ENCODE measurements at regions not wholly inside any gene's neighbourhood (a gene's known extent, or its start where the extent isn't known, plus 50 kb on each side); places are given as distances from the start of the nearest gene placed in this dataset.
A peak's percentile ranks its signal among the peaks of the same experiment; 100 is the strongest.

DNA sequence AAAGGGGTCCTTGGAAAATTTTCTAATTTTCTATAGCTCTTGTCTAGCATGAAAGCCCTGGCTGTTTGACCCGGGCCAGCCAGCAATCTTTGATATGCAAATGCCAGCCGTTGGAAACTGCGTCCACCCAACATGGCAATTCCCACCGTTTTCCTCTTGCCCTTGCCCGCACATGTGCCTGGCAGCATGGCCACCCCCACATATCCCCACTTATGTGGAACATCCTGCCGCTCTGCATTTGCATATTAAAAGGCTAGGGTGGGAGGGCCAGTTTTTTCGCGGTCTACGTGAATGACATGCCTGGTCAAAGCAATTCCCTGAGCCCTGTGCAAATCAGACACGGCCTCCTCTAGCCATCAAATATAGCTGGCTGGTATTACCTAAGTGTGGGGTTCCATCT, 110.3 kb upstream of the TDRD3 start (continued):
- TF ChIP-seq, protein P1, sequence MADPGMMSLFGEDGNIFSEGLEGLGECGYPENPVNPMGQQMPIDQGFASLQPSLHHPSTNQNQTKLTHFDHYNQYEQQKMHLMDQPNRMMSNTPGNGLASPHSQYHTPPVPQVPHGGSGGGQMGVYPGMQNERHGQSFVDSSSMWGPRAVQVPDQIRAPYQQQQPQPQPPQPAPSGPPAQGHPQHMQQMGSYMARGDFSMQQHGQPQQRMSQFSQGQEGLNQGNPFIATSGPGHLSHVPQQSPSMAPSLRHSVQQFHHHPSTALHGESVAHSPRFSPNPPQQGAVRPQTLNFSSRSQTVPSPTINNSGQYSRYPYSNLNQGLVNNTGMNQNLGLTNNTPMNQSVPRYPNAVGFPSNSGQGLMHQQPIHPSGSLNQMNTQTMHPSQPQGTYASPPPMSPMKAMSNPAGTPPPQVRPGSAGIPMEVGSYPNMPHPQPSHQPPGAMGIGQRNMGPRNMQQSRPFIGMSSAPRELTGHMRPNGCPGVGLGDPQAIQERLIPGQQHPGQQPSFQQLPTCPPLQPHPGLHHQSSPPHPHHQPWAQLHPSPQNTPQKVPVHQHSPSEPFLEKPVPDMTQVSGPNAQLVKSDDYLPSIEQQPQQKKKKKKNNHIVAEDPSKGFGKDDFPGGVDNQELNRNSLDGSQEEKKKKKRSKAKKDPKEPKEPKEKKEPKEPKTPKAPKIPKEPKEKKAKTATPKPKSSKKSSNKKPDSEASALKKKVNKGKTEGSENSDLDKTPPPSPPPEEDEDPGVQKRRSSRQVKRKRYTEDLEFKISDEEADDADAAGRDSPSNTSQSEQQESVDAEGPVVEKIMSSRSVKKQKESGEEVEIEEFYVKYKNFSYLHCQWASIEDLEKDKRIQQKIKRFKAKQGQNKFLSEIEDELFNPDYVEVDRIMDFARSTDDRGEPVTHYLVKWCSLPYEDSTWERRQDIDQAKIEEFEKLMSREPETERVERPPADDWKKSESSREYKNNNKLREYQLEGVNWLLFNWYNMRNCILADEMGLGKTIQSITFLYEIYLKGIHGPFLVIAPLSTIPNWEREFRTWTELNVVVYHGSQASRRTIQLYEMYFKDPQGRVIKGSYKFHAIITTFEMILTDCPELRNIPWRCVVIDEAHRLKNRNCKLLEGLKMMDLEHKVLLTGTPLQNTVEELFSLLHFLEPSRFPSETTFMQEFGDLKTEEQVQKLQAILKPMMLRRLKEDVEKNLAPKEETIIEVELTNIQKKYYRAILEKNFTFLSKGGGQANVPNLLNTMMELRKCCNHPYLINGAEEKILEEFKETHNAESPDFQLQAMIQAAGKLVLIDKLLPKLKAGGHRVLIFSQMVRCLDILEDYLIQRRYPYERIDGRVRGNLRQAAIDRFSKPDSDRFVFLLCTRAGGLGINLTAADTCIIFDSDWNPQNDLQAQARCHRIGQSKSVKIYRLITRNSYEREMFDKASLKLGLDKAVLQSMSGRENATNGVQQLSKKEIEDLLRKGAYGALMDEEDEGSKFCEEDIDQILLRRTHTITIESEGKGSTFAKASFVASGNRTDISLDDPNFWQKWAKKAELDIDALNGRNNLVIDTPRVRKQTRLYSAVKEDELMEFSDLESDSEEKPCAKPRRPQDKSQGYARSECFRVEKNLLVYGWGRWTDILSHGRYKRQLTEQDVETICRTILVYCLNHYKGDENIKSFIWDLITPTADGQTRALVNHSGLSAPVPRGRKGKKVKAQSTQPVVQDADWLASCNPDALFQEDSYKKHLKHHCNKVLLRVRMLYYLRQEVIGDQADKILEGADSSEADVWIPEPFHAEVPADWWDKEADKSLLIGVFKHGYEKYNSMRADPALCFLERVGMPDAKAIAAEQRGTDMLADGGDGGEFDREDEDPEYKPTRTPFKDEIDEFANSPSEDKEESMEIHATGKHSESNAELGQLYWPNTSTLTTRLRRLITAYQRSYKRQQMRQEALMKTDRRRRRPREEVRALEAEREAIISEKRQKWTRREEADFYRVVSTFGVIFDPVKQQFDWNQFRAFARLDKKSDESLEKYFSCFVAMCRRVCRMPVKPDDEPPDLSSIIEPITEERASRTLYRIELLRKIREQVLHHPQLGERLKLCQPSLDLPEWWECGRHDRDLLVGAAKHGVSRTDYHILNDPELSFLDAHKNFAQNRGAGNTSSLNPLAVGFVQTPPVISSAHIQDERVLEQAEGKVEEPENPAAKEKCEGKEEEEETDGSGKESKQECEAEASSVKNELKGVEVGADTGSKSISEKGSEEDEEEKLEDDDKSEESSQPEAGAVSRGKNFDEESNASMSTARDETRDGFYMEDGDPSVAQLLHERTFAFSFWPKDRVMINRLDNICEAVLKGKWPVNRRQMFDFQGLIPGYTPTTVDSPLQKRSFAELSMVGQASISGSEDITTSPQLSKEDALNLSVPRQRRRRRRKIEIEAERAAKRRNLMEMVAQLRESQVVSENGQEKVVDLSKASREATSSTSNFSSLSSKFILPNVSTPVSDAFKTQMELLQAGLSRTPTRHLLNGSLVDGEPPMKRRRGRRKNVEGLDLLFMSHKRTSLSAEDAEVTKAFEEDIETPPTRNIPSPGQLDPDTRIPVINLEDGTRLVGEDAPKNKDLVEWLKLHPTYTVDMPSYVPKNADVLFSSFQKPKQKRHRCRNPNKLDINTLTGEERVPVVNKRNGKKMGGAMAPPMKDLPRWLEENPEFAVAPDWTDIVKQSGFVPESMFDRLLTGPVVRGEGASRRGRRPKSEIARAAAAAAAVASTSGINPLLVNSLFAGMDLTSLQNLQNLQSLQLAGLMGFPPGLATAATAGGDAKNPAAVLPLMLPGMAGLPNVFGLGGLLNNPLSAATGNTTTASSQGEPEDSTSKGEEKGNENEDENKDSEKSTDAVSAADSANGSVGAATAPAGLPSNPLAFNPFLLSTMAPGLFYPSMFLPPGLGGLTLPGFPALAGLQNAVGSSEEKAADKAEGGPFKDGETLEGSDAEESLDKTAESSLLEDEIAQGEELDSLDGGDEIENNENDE (IDR thresholded peaks at IDR 0.05; ENCODE audit: insufficient replicate concordance, low read length), result no peak
- TF ChIP-seq, protein P2, sequence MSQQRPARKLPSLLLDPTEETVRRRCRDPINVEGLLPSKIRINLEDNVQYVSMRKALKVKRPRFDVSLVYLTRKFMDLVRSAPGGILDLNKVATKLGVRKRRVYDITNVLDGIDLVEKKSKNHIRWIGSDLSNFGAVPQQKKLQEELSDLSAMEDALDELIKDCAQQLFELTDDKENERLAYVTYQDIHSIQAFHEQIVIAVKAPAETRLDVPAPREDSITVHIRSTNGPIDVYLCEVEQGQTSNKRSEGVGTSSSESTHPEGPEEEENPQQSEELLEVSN (IDR thresholded peaks at IDR 0.05), result peak; percentile 84
- TF ChIP-seq NRF1 (IDR thresholded peaks at IDR 0.05; ENCODE audit: low read depth, low read length) (no peak), ASH2L (IDR thresholded peaks at IDR 0.05; ENCODE audit: low read length) (no peak)
